ENCODE measurements at regions not wholly inside any gene's neighbourhood (a gene's known extent, or its start where the extent isn't known, plus 50 kb on each side); places are given as distances from the start of the nearest gene placed in this dataset.

DNA sequence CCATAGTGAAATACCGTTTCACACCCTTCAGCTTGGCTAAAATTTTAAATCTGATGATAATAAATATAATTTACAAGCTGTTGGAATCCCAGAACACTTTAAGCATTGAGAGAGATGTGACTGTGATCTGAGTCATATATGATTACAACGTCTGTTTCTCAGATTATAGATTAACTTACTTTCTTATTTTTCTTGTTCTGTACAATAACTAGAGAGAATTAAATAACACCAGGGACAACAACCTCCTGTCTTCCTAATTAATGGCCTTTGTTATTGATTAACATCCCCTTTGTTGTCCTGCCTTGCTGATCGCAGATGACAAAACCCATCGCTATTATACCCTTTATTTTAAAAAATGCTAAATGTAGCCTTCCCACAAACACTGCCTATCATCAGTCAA, 87.8 kb upstream of the EZR start:
- TF ChIP-seq EZH2 (IDR thresholded peaks at IDR 0.05; ENCODE audit: borderline replicate concordance), result no peak
- TF ChIP-seq, protein P1, sequence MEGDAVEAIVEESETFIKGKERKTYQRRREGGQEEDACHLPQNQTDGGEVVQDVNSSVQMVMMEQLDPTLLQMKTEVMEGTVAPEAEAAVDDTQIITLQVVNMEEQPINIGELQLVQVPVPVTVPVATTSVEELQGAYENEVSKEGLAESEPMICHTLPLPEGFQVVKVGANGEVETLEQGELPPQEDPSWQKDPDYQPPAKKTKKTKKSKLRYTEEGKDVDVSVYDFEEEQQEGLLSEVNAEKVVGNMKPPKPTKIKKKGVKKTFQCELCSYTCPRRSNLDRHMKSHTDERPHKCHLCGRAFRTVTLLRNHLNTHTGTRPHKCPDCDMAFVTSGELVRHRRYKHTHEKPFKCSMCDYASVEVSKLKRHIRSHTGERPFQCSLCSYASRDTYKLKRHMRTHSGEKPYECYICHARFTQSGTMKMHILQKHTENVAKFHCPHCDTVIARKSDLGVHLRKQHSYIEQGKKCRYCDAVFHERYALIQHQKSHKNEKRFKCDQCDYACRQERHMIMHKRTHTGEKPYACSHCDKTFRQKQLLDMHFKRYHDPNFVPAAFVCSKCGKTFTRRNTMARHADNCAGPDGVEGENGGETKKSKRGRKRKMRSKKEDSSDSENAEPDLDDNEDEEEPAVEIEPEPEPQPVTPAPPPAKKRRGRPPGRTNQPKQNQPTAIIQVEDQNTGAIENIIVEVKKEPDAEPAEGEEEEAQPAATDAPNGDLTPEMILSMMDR (IDR thresholded peaks at IDR 0.05; ENCODE audit: poor library complexity), result no peak
- no peak for TF ChIP-seq EZH2phosphoT487 (IDR thresholded peaks at IDR 0.05; ENCODE audit: low read depth, severe bottlenecking, unreplicated experiment)

Measured in hepatocyte (in vitro differentiated cells).